HCT116 (cell line): ENCODE measurements at regions not wholly inside any gene's neighbourhood (a gene's known extent, or its start where the extent isn't known, plus 50 kb on each side); places are given as distances from the start of the nearest gene placed in this dataset.

Experiments used
- ATAC-seq: fragments of 200-7000 bp; cut with Tn5 transposase; 2 replicates; pipeline ENCODE4 v1.9.1; 2020; ENCODE audit warnings: mild to moderate bottlenecking, moderate library complexity
- BruUV-seq: library from RNA; stranded (reverse); fragments of 400-500 nt; replicated peaks from 2 replicates; lab custom pipeline; 2021; lab: Mats Ljungman, UMichigan
- CTCF ChIA-PET: fragments of 300-600 bp; sonication (Branson Sonifier 250); formaldehyde crosslinking; loops from one replicate; lab custom pipeline; 2021; ENCODE audit warnings: antibody characterized with exemption; lab: Charles Lee
- POLR2A ChIA-PET: fragments of 300-600, 350-600 bp; sonication (Branson Sonifier 250); formaldehyde crosslinking; loops from one replicate; lab custom pipeline; 2021; ENCODE audit warnings: antibody characterized with exemption; lab: Charles Lee
- RAD21 ChIA-PET, 2 experiments: fragments of 300-600 bp; sonication (Branson Sonifier 250); formaldehyde crosslinking; loops; one replicate each; lab custom pipeline; 2023; ENCODE audit warnings: low total read pairs in 2 of 2; ENCODE audit not compliant: uncharacterized antibody in 2 of 2, unreplicated experiment in 2 of 2, low non-redundant PET in 1 of 2; lab: Charles Lee
- DNase-seq: peaks from one replicate; pipeline ENCODE4 v3.0.0-alpha.2; 2010; ENCODE audit warnings: low read depth, low spot score
- H2AFZ ChIP-seq: fragments of 200-600 bp; shearing (Covaris generic), sonication (generic); 2 replicates; pipeline ENCODE4 v1.6.1; 2017; ENCODE audit warnings: low read depth, mixed run types, mixed read lengths, antibody characterized with exemption, low read length; ENCODE audit not compliant: poor library complexity, severe bottlenecking
- H3K27ac ChIP-seq: 2 replicates; pipeline ENCODE4 v1.5.1; 2012; ENCODE audit warnings: low read depth, low read length
- H3K27me3 ChIP-seq: fragments of 200-600 bp; sonication (generic); 2 replicates; pipeline ENCODE4 v1.6.1; 2016; ENCODE audit warnings: mixed run types, low read length, mixed read lengths; ENCODE audit not compliant: insufficient read depth
- H3K36me3 ChIP-seq, 2 experiments: fragments of 200-500 bp in 1 of 2; fragments of 200-600 bp in 1 of 2; sonication (Bioruptor generic) in 1 of 2; sonication (generic) in 1 of 2; 2 replicates each; pipeline versions ENCODE4 v1.5.1 to v1.6.1; 2014 to 2016; ENCODE audit warnings: low read length in 2 of 2, inconsistent platforms in 1 of 2, mixed read lengths in 1 of 2, mixed run types in 1 of 2; ENCODE audit not compliant: insufficient read depth in 2 of 2, control insufficient read depth in 1 of 2
- H3K4me1 ChIP-seq, 2 experiments: fragments of 200-600 bp in 1 of 2; sonication (generic) in 1 of 2; 2 replicates each; pipeline versions ENCODE4 v1.5.1 to v1.6.1; 2012 to 2017; ENCODE audit warnings: low read length in 2 of 2, inconsistent platforms in 1 of 2, mild to moderate bottlenecking in 1 of 2, mixed read lengths in 1 of 2, mixed run types in 1 of 2, moderate library complexity in 1 of 2; ENCODE audit not compliant: insufficient read depth in 2 of 2, control insufficient read depth in 1 of 2
- H3K4me2 ChIP-seq: fragments of 200-600 bp; sonication (generic); 2 replicates; pipeline ENCODE4 v1.6.1; 2017; ENCODE audit warnings: mixed run types, low read length, mixed read lengths
- H3K4me3 ChIP-seq, 2 experiments: fragments of 200-600 bp in 1 of 2; sonication (generic) in 1 of 2; replicated peaks in 1 of 2; 2 replicates each; pipeline ENCODE4 v1.5.1; 2011 to 2016; ENCODE audit warnings: low read length in 2 of 2, control low read depth in 1 of 2, low read depth in 1 of 2, mild to moderate bottlenecking in 1 of 2, mixed read lengths in 1 of 2, mixed run types in 1 of 2
- H3K79me2 ChIP-seq: fragments of 200-600 bp; sonication (generic); 2 replicates; pipeline ENCODE4 v1.6.1; 2017; ENCODE audit warnings: mild to moderate bottlenecking, mixed run types, low read length, moderate library complexity, mixed read lengths; ENCODE audit not compliant: insufficient read depth
- H3K9ac ChIP-seq: fragments of 200-600 bp; sonication (generic); 2 replicates; pipeline ENCODE4 v1.6.1; 2016; ENCODE audit warnings: low read length, mixed read lengths
- H3K9me2 ChIP-seq: fragments of 200-600 bp; sonication (generic), shearing (Covaris generic); 2 replicates; pipeline ENCODE4 v1.6.1; 2017; ENCODE audit warnings: mixed run types, mild to moderate bottlenecking, moderate library complexity; ENCODE audit not compliant: insufficient read depth
- H3K9me3 ChIP-seq, 2 experiments: fragments of 200-500 bp in 1 of 2; fragments of 200-600 bp in 1 of 2; sonication (Bioruptor generic) in 1 of 2; sonication (generic) in 1 of 2; 2 replicates each; pipeline ENCODE4 v1.6.1; 2014 to 2017; ENCODE audit warnings: low read length in 2 of 2, mixed read lengths in 2 of 2, inconsistent platforms in 1 of 2, low read depth in 1 of 2, mild to moderate bottlenecking in 1 of 2, mixed run types in 1 of 2, moderate library complexity in 1 of 2; ENCODE audit not compliant: control insufficient read depth in 1 of 2, insufficient read depth in 1 of 2
- H4K20me1 ChIP-seq: fragments of 200-600 bp; sonication (generic), shearing (Covaris generic); 2 replicates; pipeline ENCODE4 v1.6.1; 2017; ENCODE audit warnings: mixed run types, mild to moderate bottlenecking, moderate library complexity; ENCODE audit not compliant: insufficient read depth
- CBX3 ChIP-seq: IDR thresholded peaks from 2 replicates; pipeline ENCODE4 v1.6.1; 2012; ENCODE audit warnings: low read depth
- EGR1 ChIP-seq: IDR thresholded peaks from 2 replicates; pipeline ENCODE4 v1.6.1; 2012; ENCODE audit warnings: low read depth
- EZH2 ChIP-seq: fragments of 200-600 bp; sonication (generic); IDR thresholded peaks from 2 replicates; pipeline ENCODE4 v1.6.1; 2017; ENCODE audit warnings: antibody characterized with exemption, mixed run types
- EZH2phosphoT487 ChIP-seq: fragments of 200-600 bp; IDR thresholded peaks from 2 replicates; pipeline ENCODE4 v1.6.1; 2018; ENCODE audit warnings: antibody characterized with exemption, borderline replicate concordance
- FOSL1 ChIP-seq: IDR thresholded peaks from 2 replicates; pipeline ENCODE4 v1.6.1; 2012; ENCODE audit warnings: low read depth
- JUND ChIP-seq: IDR thresholded peaks from 2 replicates; pipeline ENCODE4 v1.6.1; 2012
- POLR2A ChIP-seq: IDR thresholded peaks from 2 replicates; pipeline ENCODE4 v1.7.0; 2011; ENCODE audit warnings: borderline replicate concordance; ENCODE audit not compliant: insufficient read depth, insufficient read length; ENCODE audit errors: extremely low read depth
- POLR2AphosphoS5 ChIP-seq: IDR thresholded peaks from 2 replicates; pipeline ENCODE4 v1.6.1; 2011; ENCODE audit warnings: mild to moderate bottlenecking, low read depth, low read length, moderate library complexity
- RAD21 ChIP-seq: IDR thresholded peaks from 2 replicates; pipeline ENCODE4 v1.6.1; 2012; ENCODE audit warnings: low read depth, mild to moderate bottlenecking
- SP1 ChIP-seq: IDR thresholded peaks from 2 replicates; pipeline ENCODE4 v1.6.1; 2012; ENCODE audit warnings: low read depth
- SRF ChIP-seq: IDR thresholded peaks from 2 replicates; pipeline ENCODE4 v1.6.1; 2012; ENCODE audit warnings: low read depth
- TCF7L2 ChIP-seq: IDR thresholded peaks from 2 replicates; pipeline ENCODE4 v1.7.0; 2011; ENCODE audit warnings: borderline replicate concordance, inconsistent platforms; ENCODE audit not compliant: insufficient read depth, insufficient read length; ENCODE audit errors: extremely low read depth
- YY1 ChIP-seq: IDR thresholded peaks from 2 replicates; pipeline ENCODE4 v1.6.1; 2011; ENCODE audit warnings: low read length, low read depth, moderate library complexity, mild to moderate bottlenecking; ENCODE audit not compliant: insufficient replicate concordance; ENCODE audit errors: extremely low read depth
- ZNF274 ChIP-seq: fragments of 200-500 bp; sonication (Bioruptor generic); IDR thresholded peaks from 2 replicates; pipeline ENCODE4 v1.6.1; 2014; ENCODE audit warnings: mild to moderate bottlenecking, low read depth, low read length, inconsistent platforms
- intact Hi-C: fragments of 100-400 bp; cut with micrococcal nuclease; formaldehyde crosslinking; loops from 2 replicates; pipeline ENCODE4 v1.10.0; 2022
- TF ChIP-seq, protein P1 (sequence below): IDR thresholded peaks from 2 replicates; pipeline ENCODE4 v1.6.1; 2012; ENCODE audit warnings: low read depth
- TF ChIP-seq, protein P2 (sequence below): IDR thresholded peaks from 2 replicates; pipeline ENCODE4 v1.6.1; 2011; ENCODE audit warnings: mild to moderate bottlenecking, low read length, moderate library complexity; ENCODE audit not compliant: insufficient replicate concordance; ENCODE audit errors: extremely low read depth
- TF ChIP-seq, protein P3 (sequence below): IDR thresholded peaks from 2 replicates; pipeline ENCODE4 v1.6.1; 2012
- TF ChIP-seq, protein P4 (sequence below): IDR thresholded peaks from 2 replicates; pipeline ENCODE4 v1.6.1; 2012

DNA sequence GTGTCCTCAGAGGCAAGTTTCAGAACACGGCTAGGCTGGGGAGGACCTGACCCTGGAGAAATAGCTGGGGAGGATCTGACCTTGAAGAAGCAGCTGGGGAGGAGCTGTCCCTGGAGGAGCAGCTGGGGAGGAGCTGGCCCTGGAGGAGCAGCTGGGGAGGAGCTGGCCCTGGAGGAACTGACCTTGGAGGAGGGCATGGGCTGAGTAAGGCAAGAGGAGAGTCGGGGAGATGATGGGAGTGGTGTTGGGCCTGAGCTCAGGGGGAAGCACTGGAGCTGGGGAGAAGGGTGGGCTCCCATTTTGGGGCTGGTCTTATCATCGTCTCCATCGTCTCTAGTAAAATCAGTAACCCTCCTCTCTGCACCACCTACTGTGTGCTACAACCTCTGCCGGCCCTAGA is 179.8 kb upstream of the SHH start (continued):
- TF ChIP-seq, protein P1, sequence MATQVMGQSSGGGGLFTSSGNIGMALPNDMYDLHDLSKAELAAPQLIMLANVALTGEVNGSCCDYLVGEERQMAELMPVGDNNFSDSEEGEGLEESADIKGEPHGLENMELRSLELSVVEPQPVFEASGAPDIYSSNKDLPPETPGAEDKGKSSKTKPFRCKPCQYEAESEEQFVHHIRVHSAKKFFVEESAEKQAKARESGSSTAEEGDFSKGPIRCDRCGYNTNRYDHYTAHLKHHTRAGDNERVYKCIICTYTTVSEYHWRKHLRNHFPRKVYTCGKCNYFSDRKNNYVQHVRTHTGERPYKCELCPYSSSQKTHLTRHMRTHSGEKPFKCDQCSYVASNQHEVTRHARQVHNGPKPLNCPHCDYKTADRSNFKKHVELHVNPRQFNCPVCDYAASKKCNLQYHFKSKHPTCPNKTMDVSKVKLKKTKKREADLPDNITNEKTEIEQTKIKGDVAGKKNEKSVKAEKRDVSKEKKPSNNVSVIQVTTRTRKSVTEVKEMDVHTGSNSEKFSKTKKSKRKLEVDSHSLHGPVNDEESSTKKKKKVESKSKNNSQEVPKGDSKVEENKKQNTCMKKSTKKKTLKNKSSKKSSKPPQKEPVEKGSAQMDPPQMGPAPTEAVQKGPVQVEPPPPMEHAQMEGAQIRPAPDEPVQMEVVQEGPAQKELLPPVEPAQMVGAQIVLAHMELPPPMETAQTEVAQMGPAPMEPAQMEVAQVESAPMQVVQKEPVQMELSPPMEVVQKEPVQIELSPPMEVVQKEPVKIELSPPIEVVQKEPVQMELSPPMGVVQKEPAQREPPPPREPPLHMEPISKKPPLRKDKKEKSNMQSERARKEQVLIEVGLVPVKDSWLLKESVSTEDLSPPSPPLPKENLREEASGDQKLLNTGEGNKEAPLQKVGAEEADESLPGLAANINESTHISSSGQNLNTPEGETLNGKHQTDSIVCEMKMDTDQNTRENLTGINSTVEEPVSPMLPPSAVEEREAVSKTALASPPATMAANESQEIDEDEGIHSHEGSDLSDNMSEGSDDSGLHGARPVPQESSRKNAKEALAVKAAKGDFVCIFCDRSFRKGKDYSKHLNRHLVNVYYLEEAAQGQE, result no peak
- no peak for TF ChIP-seq JUND
- TF ChIP-seq POLR2A, result no peak

DNA sequence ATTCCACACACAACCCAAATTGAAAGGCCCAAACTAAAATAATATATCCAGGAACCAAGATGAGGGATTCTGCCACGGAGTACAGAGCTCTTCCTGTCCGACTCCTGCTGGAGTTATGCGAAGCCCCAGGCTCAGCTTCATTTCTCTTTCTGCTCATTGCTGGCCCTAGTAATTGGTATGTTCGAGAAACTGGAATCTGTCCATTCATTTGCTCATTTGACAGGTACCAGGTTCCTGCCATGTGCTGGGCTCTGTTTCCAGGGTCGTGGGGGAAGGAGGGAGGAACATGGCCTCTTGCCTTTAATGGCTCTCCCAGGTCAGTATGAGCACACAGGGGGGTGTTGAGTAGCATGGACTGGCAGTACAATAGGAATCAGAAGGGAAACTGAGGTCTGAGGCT is 179.2 kb upstream of the SHH start:
- Histone ChIP-seq H3K4me3 (no peak overlapping the region), H3K4me1 (no peaks in the 10 kb centered on the region), H3K27ac (no peak overlapping the region), H3K27me3 (no peaks in the 10 kb centered on the region), H3K9me2 (no peaks in the 10 kb centered on the region), H3K4me2 (no peak overlapping the region), H3K9me3 (no peaks in the 10 kb centered on the region), H3K79me2 (no peaks in the 10 kb centered on the region), H3K36me3 (no peaks in the 10 kb centered on the region), H2AFZ (no peak overlapping the region), H4K20me1 (no peaks in the 10 kb centered on the region), H3K9ac (no peak overlapping the region)
- intact Hi-C loops, result no loop called here
- ChIA-PET CTCF (no interaction called here), RAD21 (no interaction called here), POLR2A (no interaction called here)
- DNase-seq (no peak), ATAC-seq (no peak)
- TF ChIP-seq EZH2 (no peak), SP1 (no peak), TCF7L2 (no peak), POLR2A (no peak), ZNF274 (no peak), CBX3 (no peak), YY1 (no peak), POLR2AphosphoS5 (no peak), EZH2phosphoT487 (no peak), JUND (no peak), RAD21 (no peak), SRF (no peak), EGR1 (no peak), FOSL1 (no peak)
- TF ChIP-seq, protein P2, sequence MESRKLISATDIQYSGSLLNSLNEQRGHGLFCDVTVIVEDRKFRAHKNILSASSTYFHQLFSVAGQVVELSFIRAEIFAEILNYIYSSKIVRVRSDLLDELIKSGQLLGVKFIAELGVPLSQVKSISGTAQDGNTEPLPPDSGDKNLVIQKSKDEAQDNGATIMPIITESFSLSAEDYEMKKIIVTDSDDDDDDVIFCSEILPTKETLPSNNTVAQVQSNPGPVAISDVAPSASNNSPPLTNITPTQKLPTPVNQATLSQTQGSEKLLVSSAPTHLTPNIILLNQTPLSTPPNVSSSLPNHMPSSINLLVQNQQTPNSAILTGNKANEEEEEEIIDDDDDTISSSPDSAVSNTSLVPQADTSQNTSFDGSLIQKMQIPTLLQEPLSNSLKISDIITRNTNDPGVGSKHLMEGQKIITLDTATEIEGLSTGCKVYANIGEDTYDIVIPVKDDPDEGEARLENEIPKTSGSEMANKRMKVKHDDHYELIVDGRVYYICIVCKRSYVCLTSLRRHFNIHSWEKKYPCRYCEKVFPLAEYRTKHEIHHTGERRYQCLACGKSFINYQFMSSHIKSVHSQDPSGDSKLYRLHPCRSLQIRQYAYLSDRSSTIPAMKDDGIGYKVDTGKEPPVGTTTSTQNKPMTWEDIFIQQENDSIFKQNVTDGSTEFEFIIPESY, result no peak
- TF ChIP-seq, protein P3, sequence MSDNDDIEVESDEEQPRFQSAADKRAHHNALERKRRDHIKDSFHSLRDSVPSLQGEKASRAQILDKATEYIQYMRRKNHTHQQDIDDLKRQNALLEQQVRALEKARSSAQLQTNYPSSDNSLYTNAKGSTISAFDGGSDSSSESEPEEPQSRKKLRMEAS, result no peak
- TF ChIP-seq, protein P4, sequence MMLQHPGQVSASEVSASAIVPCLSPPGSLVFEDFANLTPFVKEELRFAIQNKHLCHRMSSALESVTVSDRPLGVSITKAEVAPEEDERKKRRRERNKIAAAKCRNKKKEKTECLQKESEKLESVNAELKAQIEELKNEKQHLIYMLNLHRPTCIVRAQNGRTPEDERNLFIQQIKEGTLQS, result no peak
- BruUV-seq, result no TSS peak
